Liver (tissue), 8 donors: ENCODE measurements at regions not wholly inside any gene's neighbourhood (a gene's known extent, or its start where the extent isn't known, plus 50 kb on each side); places are given as distances from the start of the nearest gene placed in this dataset.

Source experiments
- DNase-seq: peaks from one replicate; pipeline ENCODE4 v3.0.0-alpha.2; 2017; ENCODE audit warnings: low spot score
- H3K27ac ChIP-seq, 2 donors: one replicate each; pipeline ENCODE4 v1.7.0; 2013; ENCODE audit warnings: inconsistent platforms in 2 of 2, low read length in 2 of 2, control low read depth in 1 of 2, low read depth in 1 of 2, mild to moderate bottlenecking in 1 of 2
- H3K27me3 ChIP-seq, 4 donors: one replicate each; pipeline versions ENCODE4 v1.6.1 to v1.7.0; 2013; ENCODE audit warnings: low read length in 3 of 4, inconsistent platforms in 1 of 4, mild to moderate bottlenecking in 1 of 4, moderate library complexity in 1 of 4; ENCODE audit not compliant: control insufficient read depth in 4 of 4, insufficient read depth in 4 of 4
- H3K36me3 ChIP-seq, 4 donors: one replicate each; pipeline versions ENCODE4 v1.6.1 to v1.7.0; 2013; ENCODE audit warnings: low read length in 3 of 4, mild to moderate bottlenecking in 3 of 4, low read depth in 1 of 4, moderate library complexity in 1 of 4; ENCODE audit not compliant: control insufficient read depth in 4 of 4, insufficient read depth in 3 of 4
- H3K4me1 ChIP-seq, 4 donors: one replicate each; pipeline versions ENCODE4 v1.6.1 to v1.7.0; 2013; ENCODE audit warnings: low read length in 3 of 4, mild to moderate bottlenecking in 3 of 4, moderate library complexity in 1 of 4; ENCODE audit not compliant: control insufficient read depth in 4 of 4, insufficient read depth in 4 of 4
- H3K4me3 ChIP-seq, 3 donors: one replicate each; pipeline versions ENCODE4 v1.6.1 to v1.7.0; 2013; ENCODE audit warnings: low read length in 3 of 3, control low read depth in 1 of 3, low read depth in 1 of 3, mild to moderate bottlenecking in 1 of 3
- H3K9ac ChIP-seq, 2 donors: one replicate each; pipeline ENCODE4 v1.7.0; 2013; ENCODE audit warnings: low read length in 2 of 2, mild to moderate bottlenecking in 2 of 2, moderate library complexity in 2 of 2, control low read depth in 1 of 2, low read depth in 1 of 2
- H3K9me3 ChIP-seq, 4 donors: one replicate each; pipeline versions ENCODE4 v1.6.1 to v1.7.0; 2013; ENCODE audit warnings: low read length in 3 of 4; ENCODE audit not compliant: control insufficient read depth in 4 of 4
- EGR1 ChIP-seq, 2 donors: IDR thresholded peaks; 2 replicates each; pipeline ENCODE4 v1.6.1; 2016 to 2018; ENCODE audit warnings: antibody characterized with exemption in 2 of 2, low read depth in 2 of 2
- FOXA1 ChIP-seq: IDR thresholded peaks from 2 replicates; pipeline ENCODE4 v1.6.1; 2016; ENCODE audit warnings: antibody characterized with exemption
- FOXA2 ChIP-seq: IDR thresholded peaks from 2 replicates; pipeline ENCODE4 v1.6.1; 2016; ENCODE audit warnings: antibody characterized with exemption
- GABPA ChIP-seq, 2 donors: IDR thresholded peaks in 1 of 2; conservative IDR thresholded peaks in 1 of 2; 2 replicates each; pipeline ENCODE4 v1.6.1; 2016; ENCODE audit warnings: antibody characterized with exemption in 2 of 2, mild to moderate bottlenecking in 1 of 2, moderate library complexity in 1 of 2
- HNF4A ChIP-seq, 2 donors: conservative IDR thresholded peaks; 2 replicates each; pipeline ENCODE4 v1.6.1; 2016; ENCODE audit warnings: antibody characterized with exemption in 2 of 2, mild to moderate bottlenecking in 2 of 2
- HNF4G ChIP-seq: IDR thresholded peaks from 2 replicates; pipeline ENCODE4 v1.6.1; 2016; ENCODE audit warnings: antibody characterized with exemption
- JUND ChIP-seq, 2 donors: IDR thresholded peaks; 2 replicates each; pipeline ENCODE4 v1.6.1; 2016; ENCODE audit warnings: antibody characterized with exemption in 2 of 2
- NR2F2 ChIP-seq: IDR thresholded peaks from 2 replicates; pipeline ENCODE4 v1.6.1; 2016; ENCODE audit warnings: antibody characterized with exemption
- RAD21 ChIP-seq, 2 donors: IDR thresholded peaks; 2 replicates each; pipeline ENCODE4 v1.6.1; 2016; ENCODE audit warnings: antibody characterized with exemption in 2 of 2, mild to moderate bottlenecking in 2 of 2
- RXRA ChIP-seq, 2 donors: IDR thresholded peaks; 2 replicates each; pipeline ENCODE4 v1.6.1; 2017 to 2018; ENCODE audit warnings: antibody characterized with exemption in 2 of 2, mild to moderate bottlenecking in 1 of 2
- SP1 ChIP-seq: IDR thresholded peaks from 2 replicates; pipeline ENCODE4 v1.6.1; 2018; ENCODE audit warnings: antibody characterized with exemption, mild to moderate bottlenecking
- TAF1 ChIP-seq: conservative IDR thresholded peaks from 2 replicates; pipeline ENCODE4 v1.6.1; 2016; ENCODE audit warnings: antibody characterized with exemption, mild to moderate bottlenecking
- YY1 ChIP-seq: IDR thresholded peaks from 2 replicates; pipeline ENCODE4 v1.6.1; 2016; ENCODE audit warnings: antibody characterized with exemption, mild to moderate bottlenecking
- WGBS: extraction: QIAGEN DNeasy Blood & Tissue Kit; methylation state at CpG from one replicate; pipeline ENCODE4 v1.1.7; 2013; 5-methylcytosine and 5-hydroxymethylcytosine counted together
- TF ChIP-seq, protein P1 (sequence below): fragments of 150-350 bp; IDR thresholded peaks from 2 replicates; pipeline ENCODE4 v1.5.1; 2017; ENCODE audit warnings: improper control_type of control experiment, low read depth, low read length; ENCODE audit not compliant: missing input control
- TF ChIP-seq, protein P2 (sequence below): IDR thresholded peaks from 2 replicates; pipeline ENCODE4 v1.6.1; 2016; ENCODE audit warnings: antibody characterized with exemption
- TF ChIP-seq, protein P3 (sequence below): IDR thresholded peaks from 2 replicates; pipeline ENCODE4 v1.6.1; 2016; ENCODE audit warnings: antibody characterized with exemption
- TF ChIP-seq, protein P4 (sequence below): IDR thresholded peaks from 2 replicates; pipeline ENCODE4 v1.6.1; 2016; ENCODE audit warnings: antibody characterized with exemption
- TF ChIP-seq, protein P5 (sequence below): IDR thresholded peaks from 2 replicates; pipeline ENCODE4 v1.6.1; 2016; ENCODE audit warnings: antibody characterized with exemption, mild to moderate bottlenecking
- donor health status: healthy.
- donor health status: healthy.
- donor health status: healthy.
- donor health status: healthy.
- donor health status: healthy.

DNA sequence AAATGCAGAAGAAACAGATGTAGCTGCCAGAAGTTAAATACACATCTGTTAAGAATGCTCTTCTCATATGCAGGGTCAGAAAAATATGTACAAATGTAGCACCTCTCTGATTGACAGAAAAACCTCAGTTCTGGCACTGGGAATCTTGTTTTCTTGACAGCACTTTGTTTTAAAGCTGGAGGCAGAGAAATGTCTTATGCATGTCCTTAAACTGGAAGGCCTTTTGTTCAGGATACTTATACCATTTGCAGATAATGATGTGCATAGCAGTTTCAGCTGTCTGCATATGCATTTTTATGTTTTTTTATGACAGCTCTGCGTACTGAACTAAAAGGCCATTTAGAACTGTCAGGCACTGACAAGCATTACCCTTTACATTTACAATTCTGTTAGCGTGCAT lies 567.9 kb downstream of the EBF1 start:
- TF ChIP-seq, protein P1, sequence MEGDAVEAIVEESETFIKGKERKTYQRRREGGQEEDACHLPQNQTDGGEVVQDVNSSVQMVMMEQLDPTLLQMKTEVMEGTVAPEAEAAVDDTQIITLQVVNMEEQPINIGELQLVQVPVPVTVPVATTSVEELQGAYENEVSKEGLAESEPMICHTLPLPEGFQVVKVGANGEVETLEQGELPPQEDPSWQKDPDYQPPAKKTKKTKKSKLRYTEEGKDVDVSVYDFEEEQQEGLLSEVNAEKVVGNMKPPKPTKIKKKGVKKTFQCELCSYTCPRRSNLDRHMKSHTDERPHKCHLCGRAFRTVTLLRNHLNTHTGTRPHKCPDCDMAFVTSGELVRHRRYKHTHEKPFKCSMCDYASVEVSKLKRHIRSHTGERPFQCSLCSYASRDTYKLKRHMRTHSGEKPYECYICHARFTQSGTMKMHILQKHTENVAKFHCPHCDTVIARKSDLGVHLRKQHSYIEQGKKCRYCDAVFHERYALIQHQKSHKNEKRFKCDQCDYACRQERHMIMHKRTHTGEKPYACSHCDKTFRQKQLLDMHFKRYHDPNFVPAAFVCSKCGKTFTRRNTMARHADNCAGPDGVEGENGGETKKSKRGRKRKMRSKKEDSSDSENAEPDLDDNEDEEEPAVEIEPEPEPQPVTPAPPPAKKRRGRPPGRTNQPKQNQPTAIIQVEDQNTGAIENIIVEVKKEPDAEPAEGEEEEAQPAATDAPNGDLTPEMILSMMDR = no peak
- no peak for TF ChIP-seq RAD21 (IDR thresholded peaks at IDR 0.05)
- TF ChIP-seq, protein P2, sequence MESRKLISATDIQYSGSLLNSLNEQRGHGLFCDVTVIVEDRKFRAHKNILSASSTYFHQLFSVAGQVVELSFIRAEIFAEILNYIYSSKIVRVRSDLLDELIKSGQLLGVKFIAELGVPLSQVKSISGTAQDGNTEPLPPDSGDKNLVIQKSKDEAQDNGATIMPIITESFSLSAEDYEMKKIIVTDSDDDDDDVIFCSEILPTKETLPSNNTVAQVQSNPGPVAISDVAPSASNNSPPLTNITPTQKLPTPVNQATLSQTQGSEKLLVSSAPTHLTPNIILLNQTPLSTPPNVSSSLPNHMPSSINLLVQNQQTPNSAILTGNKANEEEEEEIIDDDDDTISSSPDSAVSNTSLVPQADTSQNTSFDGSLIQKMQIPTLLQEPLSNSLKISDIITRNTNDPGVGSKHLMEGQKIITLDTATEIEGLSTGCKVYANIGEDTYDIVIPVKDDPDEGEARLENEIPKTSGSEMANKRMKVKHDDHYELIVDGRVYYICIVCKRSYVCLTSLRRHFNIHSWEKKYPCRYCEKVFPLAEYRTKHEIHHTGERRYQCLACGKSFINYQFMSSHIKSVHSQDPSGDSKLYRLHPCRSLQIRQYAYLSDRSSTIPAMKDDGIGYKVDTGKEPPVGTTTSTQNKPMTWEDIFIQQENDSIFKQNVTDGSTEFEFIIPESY = no peak
- TF ChIP-seq TAF1 = no peak
- TF ChIP-seq, protein P3, sequence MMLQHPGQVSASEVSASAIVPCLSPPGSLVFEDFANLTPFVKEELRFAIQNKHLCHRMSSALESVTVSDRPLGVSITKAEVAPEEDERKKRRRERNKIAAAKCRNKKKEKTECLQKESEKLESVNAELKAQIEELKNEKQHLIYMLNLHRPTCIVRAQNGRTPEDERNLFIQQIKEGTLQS = no peak
- TF ChIP-seq FOXA1 = no peak
- TF ChIP-seq NR2F2 = no peak
- TF ChIP-seq EGR1 (IDR thresholded peaks at IDR 0.05; ENCODE audit: low read depth in 2 of 2) = no peak
- no peak for TF ChIP-seq FOXA2
- TF ChIP-seq, protein P4, sequence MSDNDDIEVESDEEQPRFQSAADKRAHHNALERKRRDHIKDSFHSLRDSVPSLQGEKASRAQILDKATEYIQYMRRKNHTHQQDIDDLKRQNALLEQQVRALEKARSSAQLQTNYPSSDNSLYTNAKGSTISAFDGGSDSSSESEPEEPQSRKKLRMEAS = no peak
- TF ChIP-seq HNF4A (conservative IDR thresholded peaks at IDR 0.05) = no peak
- TF ChIP-seq HNF4G = no peak
- no peak for TF ChIP-seq SP1
- no peak for TF ChIP-seq RXRA (IDR thresholded peaks at IDR 0.05)
- no peak for TF ChIP-seq YY1
- TF ChIP-seq GABPA (IDR thresholded peaks at IDR 0.05 in 1 of 2, conservative IDR thresholded peaks at IDR 0.05 in 1 of 2) = no peak
- no peak for TF ChIP-seq JUND (IDR thresholded peaks at IDR 0.05)
- TF ChIP-seq, protein P5, sequence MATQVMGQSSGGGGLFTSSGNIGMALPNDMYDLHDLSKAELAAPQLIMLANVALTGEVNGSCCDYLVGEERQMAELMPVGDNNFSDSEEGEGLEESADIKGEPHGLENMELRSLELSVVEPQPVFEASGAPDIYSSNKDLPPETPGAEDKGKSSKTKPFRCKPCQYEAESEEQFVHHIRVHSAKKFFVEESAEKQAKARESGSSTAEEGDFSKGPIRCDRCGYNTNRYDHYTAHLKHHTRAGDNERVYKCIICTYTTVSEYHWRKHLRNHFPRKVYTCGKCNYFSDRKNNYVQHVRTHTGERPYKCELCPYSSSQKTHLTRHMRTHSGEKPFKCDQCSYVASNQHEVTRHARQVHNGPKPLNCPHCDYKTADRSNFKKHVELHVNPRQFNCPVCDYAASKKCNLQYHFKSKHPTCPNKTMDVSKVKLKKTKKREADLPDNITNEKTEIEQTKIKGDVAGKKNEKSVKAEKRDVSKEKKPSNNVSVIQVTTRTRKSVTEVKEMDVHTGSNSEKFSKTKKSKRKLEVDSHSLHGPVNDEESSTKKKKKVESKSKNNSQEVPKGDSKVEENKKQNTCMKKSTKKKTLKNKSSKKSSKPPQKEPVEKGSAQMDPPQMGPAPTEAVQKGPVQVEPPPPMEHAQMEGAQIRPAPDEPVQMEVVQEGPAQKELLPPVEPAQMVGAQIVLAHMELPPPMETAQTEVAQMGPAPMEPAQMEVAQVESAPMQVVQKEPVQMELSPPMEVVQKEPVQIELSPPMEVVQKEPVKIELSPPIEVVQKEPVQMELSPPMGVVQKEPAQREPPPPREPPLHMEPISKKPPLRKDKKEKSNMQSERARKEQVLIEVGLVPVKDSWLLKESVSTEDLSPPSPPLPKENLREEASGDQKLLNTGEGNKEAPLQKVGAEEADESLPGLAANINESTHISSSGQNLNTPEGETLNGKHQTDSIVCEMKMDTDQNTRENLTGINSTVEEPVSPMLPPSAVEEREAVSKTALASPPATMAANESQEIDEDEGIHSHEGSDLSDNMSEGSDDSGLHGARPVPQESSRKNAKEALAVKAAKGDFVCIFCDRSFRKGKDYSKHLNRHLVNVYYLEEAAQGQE = no peak
- Histone ChIP-seq H3K4me3 (no peak overlapping the region), H3K9me3 (no peaks in the 10 kb centered on the region), H3K27ac (no peak overlapping the region), H3K4me1 (no peaks in the 10 kb centered on the region), H3K27me3 (no peaks in the 10 kb centered on the region), H3K36me3 (no peaks in the 10 kb centered on the region), H3K9ac (no peak overlapping the region)
- DNase-seq = no peak
- WGBS = 98% methylated on average over 2 of the region's 2 CpGs

DNA sequence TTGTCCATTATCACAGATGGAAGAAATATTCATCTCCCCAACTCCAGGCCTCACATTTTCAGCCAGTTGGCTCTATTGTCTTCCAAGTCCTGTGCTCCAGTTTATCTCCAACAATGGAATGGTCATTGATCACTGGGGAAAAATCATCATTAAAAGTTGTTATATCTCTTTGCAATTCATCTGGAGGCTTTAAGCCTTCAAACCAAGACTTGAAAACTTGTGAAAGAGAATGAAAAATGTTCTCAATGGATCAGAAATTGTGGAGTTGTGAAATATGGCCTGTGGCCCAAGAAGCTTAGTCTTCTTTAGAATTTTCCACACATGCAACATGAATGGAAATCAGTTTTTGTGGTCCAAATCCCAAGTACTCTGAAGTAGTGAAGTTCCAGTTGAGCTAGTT lies 569.6 kb downstream of the EBF1 start:
- Histone ChIP-seq H3K9ac (no peak overlapping the region), H3K27me3 (no peaks in the 10 kb centered on the region), H3K9me3 (no peaks in the 10 kb centered on the region), H3K36me3 (no peaks in the 10 kb centered on the region), H3K27ac (no peak overlapping the region), H3K4me1 (no peaks in the 10 kb centered on the region), H3K4me3 (no peak overlapping the region)
- TF ChIP-seq YY1 = no peak
- TF ChIP-seq HNF4G = no peak
- TF ChIP-seq, protein P4 = no peak
- TF ChIP-seq, protein P3 = no peak
- no peak for TF ChIP-seq EGR1 (IDR thresholded peaks at IDR 0.05; ENCODE audit: low read depth in 2 of 2)
- TF ChIP-seq RAD21 (IDR thresholded peaks at IDR 0.05) = no peak
- TF ChIP-seq, protein P2 = no peak
- no peak for TF ChIP-seq FOXA2
- TF ChIP-seq HNF4A (conservative IDR thresholded peaks at IDR 0.05) = no peak
- no peak for TF ChIP-seq SP1
- no peak for TF ChIP-seq NR2F2
- TF ChIP-seq FOXA1 = no peak
- no peak for DNase-seq
